GM12878 (cell line): ENCODE measurements at regions not wholly inside any gene's neighbourhood (a gene's known extent, or its start where the extent isn't known, plus 50 kb on each side); places are given as distances from the start of the nearest gene placed in this dataset.

Experiments
- ATAC-seq: fragments of 200-7000 bp; cut with Tn5 transposase; 3 replicates; pipeline ENCODE4 v1.9.1; 2020; ENCODE audit warnings: mild to moderate bottlenecking, moderate library complexity
- BruUV-seq: library from RNA; stranded (reverse); fragments of 400-500 nt; replicated peaks from 2 replicates; lab custom pipeline; 2021; lab: Mats Ljungman, UMichigan
- CTCF ChIA-PET: fragments of 300-600 bp; sonication (Branson Sonifier 250); formaldehyde crosslinking; extraction: SDS; loops from one replicate; lab custom pipeline; 2021; ENCODE audit warnings: inconsistent platforms; lab: Yijun Ruan, JAX
- POLR2A ChIA-PET: fragments of 350-600 bp; formaldehyde crosslinking; extraction: SDS; loops from one replicate; lab custom pipeline; 2021; ENCODE audit warnings: inconsistent platforms; lab: Charles Lee
- RAD21 ChIA-PET: fragments of 300-600 bp; sonication (Branson Sonifier 250); formaldehyde crosslinking; loops from one replicate; lab custom pipeline; 2023; ENCODE audit warnings: antibody characterized with exemption; ENCODE audit not compliant: unreplicated experiment; lab: Charles Lee
- SMC1A ChIA-PET: fragments of 300-600 bp; sonication (Branson Sonifier 250); formaldehyde crosslinking; loops from one replicate; lab custom pipeline; 2023; ENCODE audit not compliant: unreplicated experiment, uncharacterized antibody; lab: Charles Lee
- DNase-seq: peaks from one replicate; pipeline ENCODE4 v3.0.0-alpha.2; 2011; ENCODE audit warnings: low read depth, low spot score
- FAIRE-seq: peaks from 3 replicates; lab custom pipeline; 2011; peaks lifted over from hg19 to GRCh38; lab: Jason Lieb, UNC
- H2AFZ ChIP-seq: 2 replicates; pipeline ENCODE4 v1.6.0; 2011; ENCODE audit warnings: low read depth, low read length, control low read depth; ENCODE audit not compliant: control insufficient read depth
- H3K27ac ChIP-seq: 2 replicates; pipeline ENCODE4 v1.5.1; 2011; ENCODE audit warnings: control low read depth; ENCODE audit not compliant: control insufficient read depth, insufficient read depth
- H3K27me3 ChIP-seq, 2 experiments: replicated peaks in 1 of 2; 2 replicates each; pipeline versions ENCODE4 v1.6.0 to v1.6.1; 2011; ENCODE audit warnings: low read length in 1 of 2; ENCODE audit not compliant: control insufficient read depth in 2 of 2, insufficient read depth in 2 of 2
- H3K36me3 ChIP-seq, 2 experiments: 2 replicates each; pipeline ENCODE4 v1.5.1; 2011; ENCODE audit warnings: low read length in 1 of 2; ENCODE audit not compliant: control insufficient read depth in 2 of 2, insufficient read depth in 2 of 2
- H3K4me1 ChIP-seq: 2 replicates; pipeline ENCODE4 v1.6.1; 2011; ENCODE audit warnings: mild to moderate bottlenecking, low read length, moderate library complexity, mixed read lengths; ENCODE audit not compliant: control insufficient read depth, insufficient read depth
- H3K4me2 ChIP-seq: 2 replicates; pipeline ENCODE4 v1.6.0; 2011; ENCODE audit warnings: control low read depth; ENCODE audit not compliant: control insufficient read depth, insufficient read depth
- H3K4me3 ChIP-seq: fragments of 200-600 bp; sonication (generic); 2 replicates; pipeline ENCODE4 v1.5.1; 2016
- H3K79me2 ChIP-seq: 2 replicates; pipeline ENCODE4 v1.6.0; 2011; ENCODE audit warnings: low read length; ENCODE audit not compliant: control insufficient read depth, insufficient read depth
- H3K9ac ChIP-seq: 2 replicates; pipeline ENCODE4 v1.8.0; 2011; ENCODE audit warnings: low read length, control low read depth, mixed read lengths; ENCODE audit not compliant: control insufficient read depth, insufficient read depth
- H3K9me3 ChIP-seq: replicated peaks from 3 replicates; pipeline ENCODE4 v1.5.1; 2011; ENCODE audit warnings: mild to moderate bottlenecking, low read length; ENCODE audit not compliant: control insufficient read depth, insufficient read depth
- H4K20me1 ChIP-seq: 2 replicates; pipeline ENCODE4 v1.6.0; 2011; ENCODE audit not compliant: control insufficient read depth, insufficient read depth
- CHD1 ChIP-seq: IDR thresholded peaks from 2 replicates; pipeline ENCODE4 v1.6.1; 2012; ENCODE audit warnings: low read depth, low read length, improper control_type of control experiment
- FOS ChIP-seq: IDR thresholded peaks from 3 replicates; pipeline ENCODE4 v1.6.1; 2011; ENCODE audit warnings: borderline replicate concordance; ENCODE audit not compliant: insufficient read length; ENCODE audit errors: extremely low read depth
- HCFC1 ChIP-seq: fragments of 150-350 bp; IDR thresholded peaks from 2 replicates; pipeline ENCODE4 v1.6.1; 2014; ENCODE audit warnings: low read length
- LARP7 ChIP-seq: fragments of 450-650 bp; IDR thresholded peaks from 2 replicates; pipeline ENCODE4 v1.6.1; 2017; ENCODE audit warnings: mild to moderate bottlenecking
- NKRF ChIP-seq: fragments of 450-650 bp; conservative IDR thresholded peaks from 2 replicates; pipeline ENCODE4 v1.6.1; 2017; ENCODE audit warnings: mild to moderate bottlenecking, moderate library complexity
- NR2C1 ChIP-seq: fragments of 450-650 bp; IDR thresholded peaks from 2 replicates; pipeline ENCODE4 v1.6.1; 2017; ENCODE audit warnings: antibody characterized with exemption, mild to moderate bottlenecking, moderate library complexity
- POU2F2 ChIP-seq: IDR thresholded peaks from 3 replicates; pipeline ENCODE4 v1.6.1; 2011; ENCODE audit warnings: low read depth, mild to moderate bottlenecking, low read length, borderline replicate concordance
- RAD51 ChIP-seq: fragments of 450-650 bp; IDR thresholded peaks from 2 replicates; pipeline ENCODE4 v1.6.1; 2016; ENCODE audit warnings: moderate library complexity, mild to moderate bottlenecking, inconsistent platforms
- SPI1 ChIP-seq: IDR thresholded peaks from 2 replicates; pipeline ENCODE4 v1.6.1; 2011; ENCODE audit warnings: low read depth, mild to moderate bottlenecking, low read length, moderate library complexity, borderline replicate concordance; ENCODE audit not compliant: insufficient read depth
- WRNIP1 ChIP-seq: IDR thresholded peaks from 2 replicates; pipeline ENCODE4 v1.6.1; 2011; ENCODE audit warnings: low read depth, low read length, improper control_type of control experiment, borderline replicate concordance
- ZNF622 ChIP-seq: fragments of 450-650 bp; IDR thresholded peaks from 2 replicates; pipeline ENCODE4 v1.6.1; 2017; ENCODE audit warnings: mild to moderate bottlenecking, inconsistent platforms
- ZSCAN29 ChIP-seq: fragments of 450-650 bp; IDR thresholded peaks from 2 replicates; pipeline ENCODE4 v1.6.1; 2017; ENCODE audit warnings: mild to moderate bottlenecking, moderate library complexity
- WGBS: methylation state at CpG from one replicate; pipeline ENCODE4 v1.1.6; 2016; ENCODE audit warnings: low lambda C conversion rate; ENCODE audit not compliant: insufficient replicate concordance, insufficient coverage; ENCODE audit errors: missing lambda C conversion rate; 5-methylcytosine and 5-hydroxymethylcytosine counted together
- in situ Hi-C: fragments of 300-500 bp; cut with MboI; formaldehyde crosslinking; loops from 9 replicates; pipeline ENCODE4 v1.14.3; 2018; ENCODE audit warnings: mixed read lengths
- intact Hi-C: fragments of 100-400 bp; cut with micrococcal nuclease; formaldehyde crosslinking; loops from one replicate; pipeline ENCODE4 v1.14.2; 2022; ENCODE audit not compliant: unreplicated experiment
- TF ChIP-seq, protein P1 (sequence below): fragments of 450-650 bp; formaldehyde crosslinking; IDR thresholded peaks from 2 replicates; pipeline ENCODE4 v1.4.0; 2020; ENCODE audit warnings: mild to moderate bottlenecking, moderate library complexity

DNA sequence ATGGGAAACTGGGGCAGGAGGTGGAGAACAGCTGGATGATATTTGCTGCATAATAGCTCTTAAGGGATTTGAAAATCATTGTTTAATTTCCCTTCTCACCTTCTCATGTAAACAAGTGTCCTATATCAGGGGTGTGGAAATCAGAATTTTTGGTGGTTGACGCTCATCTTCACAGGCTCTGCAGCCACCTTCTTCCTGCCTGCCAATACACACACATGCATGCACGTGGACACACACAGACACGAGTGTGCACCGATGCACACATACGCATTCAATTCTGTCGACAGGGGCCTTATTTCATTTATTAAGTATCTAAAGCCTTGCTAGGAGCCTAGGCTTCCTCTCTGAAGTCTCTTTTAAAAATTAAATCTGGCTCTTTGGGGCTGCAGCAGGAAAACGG lies 349.4 kb upstream of the NCAM1 start:
- H3K4me1 ChIP-seq = peaks cover 8% of the 10 kb centered on the region
- ATAC-seq (no peak), FAIRE-seq (no peak), DNase-seq (no peak)
- in situ Hi-C loops (no loop called here), intact Hi-C loops (no loop called here)
- H2AFZ ChIP-seq = no peak overlapping the region
- ChIA-PET CTCF (no interaction called here), SMC1A (no interaction called here), POLR2A (no interaction called here), RAD21 (interaction anchor here (1.5 kb wide), 1 partner anchor 20 kb away, joined by 4 read pairs; no protein-coding TSS in a partner anchor)
- H3K27me3 ChIP-seq = no peaks in the 10 kb centered on the region
- H3K79me2 ChIP-seq = no peaks in the 10 kb centered on the region
- 45% methylated on average over 7 of the region's 7 CpGs for WGBS
- H3K9me3 ChIP-seq = no peaks in the 10 kb centered on the region
- no peaks in the 10 kb centered on the region for H3K36me3 ChIP-seq
- no peak overlapping the region for H3K4me2 ChIP-seq
- H4K20me1 ChIP-seq = no peaks in the 10 kb centered on the region
- no peak overlapping the region for H3K27ac ChIP-seq
- TF ChIP-seq NR2C1 = no peak
- TF ChIP-seq ZNF622 = no peak
- no peak for TF ChIP-seq RAD51
- no peak for TF ChIP-seq NKRF
- TF ChIP-seq SPI1 = no peak
- no peak for TF ChIP-seq FOS
- TF ChIP-seq LARP7 = no peak
- TF ChIP-seq, protein P1, sequence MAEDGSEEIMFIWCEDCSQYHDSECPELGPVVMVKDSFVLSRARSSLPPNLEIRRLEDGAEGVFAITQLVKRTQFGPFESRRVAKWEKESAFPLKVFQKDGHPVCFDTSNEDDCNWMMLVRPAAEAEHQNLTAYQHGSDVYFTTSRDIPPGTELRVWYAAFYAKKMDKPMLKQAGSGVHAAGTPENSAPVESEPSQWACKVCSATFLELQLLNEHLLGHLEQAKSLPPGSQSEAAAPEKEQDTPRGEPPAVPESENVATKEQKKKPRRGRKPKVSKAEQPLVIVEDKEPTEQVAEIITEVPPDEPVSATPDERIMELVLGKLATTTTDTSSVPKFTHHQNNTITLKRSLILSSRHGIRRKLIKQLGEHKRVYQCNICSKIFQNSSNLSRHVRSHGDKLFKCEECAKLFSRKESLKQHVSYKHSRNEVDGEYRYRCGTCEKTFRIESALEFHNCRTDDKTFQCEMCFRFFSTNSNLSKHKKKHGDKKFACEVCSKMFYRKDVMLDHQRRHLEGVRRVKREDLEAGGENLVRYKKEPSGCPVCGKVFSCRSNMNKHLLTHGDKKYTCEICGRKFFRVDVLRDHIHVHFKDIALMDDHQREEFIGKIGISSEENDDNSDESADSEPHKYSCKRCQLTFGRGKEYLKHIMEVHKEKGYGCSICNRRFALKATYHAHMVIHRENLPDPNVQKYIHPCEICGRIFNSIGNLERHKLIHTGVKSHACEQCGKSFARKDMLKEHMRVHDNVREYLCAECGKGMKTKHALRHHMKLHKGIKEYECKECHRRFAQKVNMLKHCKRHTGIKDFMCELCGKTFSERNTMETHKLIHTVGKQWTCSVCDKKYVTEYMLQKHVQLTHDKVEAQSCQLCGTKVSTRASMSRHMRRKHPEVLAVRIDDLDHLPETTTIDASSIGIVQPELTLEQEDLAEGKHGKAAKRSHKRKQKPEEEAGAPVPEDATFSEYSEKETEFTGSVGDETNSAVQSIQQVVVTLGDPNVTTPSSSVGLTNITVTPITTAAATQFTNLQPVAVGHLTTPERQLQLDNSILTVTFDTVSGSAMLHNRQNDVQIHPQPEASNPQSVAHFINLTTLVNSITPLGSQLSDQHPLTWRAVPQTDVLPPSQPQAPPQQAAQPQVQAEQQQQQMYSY (CRISPR knock-in tag) = no peak
- TF ChIP-seq WRNIP1 = no peak
- TF ChIP-seq POU2F2 = no peak
- no peak for TF ChIP-seq ZSCAN29
- no peak for TF ChIP-seq CHD1
- no peak for TF ChIP-seq HCFC1
- H3K4me3 ChIP-seq = no peak overlapping the region
- no peak overlapping the region for H3K9ac ChIP-seq
- no TSS peak for BruUV-seq
